Natural killer cell (primary cell): ENCODE measurements at regions not wholly inside any gene's neighbourhood (a gene's known extent, or its start where the extent isn't known, plus 50 kb on each side); places are given as distances from the start of the nearest gene placed in this dataset.

ENCODE experiments used
- ATAC-seq, 3 donors: fragments of 150-1000 bp in 2 of 3; fragments of 200-7000 bp in 1 of 3; cut with Tn5 transposase; 1 replicate in 1 of 3; 2 replicates in 2 of 3; pipeline ENCODE4 v1.10.0; 2021; ENCODE audit warnings: mild to moderate bottlenecking in 2 of 3, moderate library complexity in 2 of 3
- DNase-seq, 2 donors: peaks; one replicate each; pipeline versions ENCODE4 v3.0.0 to v3.0.0-alpha.2; 2013 to 2021; ENCODE audit warnings: mixed read lengths in 1 of 2
- H3K27ac ChIP-seq: one replicate; pipeline ENCODE4 v1.5.1; 2013; ENCODE audit warnings: mild to moderate bottlenecking, low read length
- H3K27me3 ChIP-seq: one replicate; pipeline ENCODE4 v1.6.1; 2013; ENCODE audit warnings: low read length; ENCODE audit not compliant: control insufficient read depth, insufficient read depth
- H3K36me3 ChIP-seq: one replicate; pipeline ENCODE4 v1.6.1; 2013; ENCODE audit warnings: low read length; ENCODE audit not compliant: control insufficient read depth, insufficient read depth
- H3K4me1 ChIP-seq: one replicate; pipeline ENCODE4 v1.6.1; 2013; ENCODE audit warnings: low read length; ENCODE audit not compliant: control insufficient read depth, insufficient read depth
- H3K4me3 ChIP-seq: one replicate; pipeline ENCODE4 v1.5.1; 2013; ENCODE audit warnings: low read length
- H3K9me3 ChIP-seq: one replicate; pipeline ENCODE4 v1.6.1; 2013; ENCODE audit warnings: low read length; ENCODE audit not compliant: control insufficient read depth, insufficient read depth
- H3K27ac Mint-ChIP-seq, 2 donors: one replicate each; pipeline ENCODE4 v1.8.0; 2022; ENCODE audit warnings: mild to moderate bottlenecking in 2 of 2, mixed read lengths in 2 of 2, moderate library complexity in 1 of 2
- H3K27me3 Mint-ChIP-seq, 2 donors: one replicate each; pipeline ENCODE4 v1.8.0; 2022; ENCODE audit warnings: low read depth in 2 of 2, mixed read lengths in 2 of 2
- H3K36me3 Mint-ChIP-seq: one replicate; pipeline ENCODE4 v1.8.0; 2022; ENCODE audit warnings: mixed read lengths
- H3K4me1 Mint-ChIP-seq, 2 donors: one replicate each; pipeline ENCODE4 v1.8.0; 2022; ENCODE audit warnings: mixed read lengths in 2 of 2
- H3K4me3 Mint-ChIP-seq: one replicate; pipeline ENCODE4 v1.8.0; 2022; ENCODE audit warnings: mild to moderate bottlenecking, moderate library complexity, mixed read lengths
- H3K9me3 Mint-ChIP-seq, 2 donors: one replicate each; pipeline ENCODE4 v1.8.0; 2022; ENCODE audit warnings: mixed read lengths in 2 of 2
- WGBS: methylation state at CpG from one replicate; pipeline ENCODE4 v1.1.7; 2013; ENCODE audit warnings: missing lambda C conversion rate; ENCODE audit not compliant: insufficient coverage; 5-methylcytosine and 5-hydroxymethylcytosine counted together
- intact Hi-C: fragments of 100-400 bp; cut with micrococcal nuclease; formaldehyde crosslinking; loops from one replicate; pipeline ENCODE4 v1.14.2; 2022
- TF ChIP-seq, protein P1 (sequence below): fragments of 200-600 bp; IDR thresholded peaks from one replicate; pipeline ENCODE4 v1.8.0; 2022; ENCODE audit warnings: antibody characterized with exemption

DNA sequence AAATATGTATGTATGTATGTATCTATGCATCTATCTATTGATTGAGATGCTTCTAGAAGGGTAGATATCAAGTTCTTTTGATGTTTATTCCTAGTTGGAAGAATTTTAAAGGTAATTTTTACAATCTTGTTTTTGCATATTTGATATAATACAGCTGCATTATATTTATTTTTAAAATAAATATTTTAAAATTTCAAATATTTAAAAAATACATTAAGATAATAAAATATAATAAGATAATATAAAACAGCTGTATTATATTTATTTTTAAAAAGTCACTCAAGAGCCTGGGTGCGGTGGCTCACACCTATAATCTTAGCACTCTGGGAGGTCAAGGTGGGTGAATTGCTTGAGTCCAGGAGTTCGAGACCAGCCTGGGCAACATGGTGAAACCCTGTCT is 92.5 kb downstream of the LIPG start:
- Mint-ChIP-seq H3K9me3 (no peaks in the 10 kb centered on the region), H3K4me3 (no peak overlapping the region), H3K27ac (no peak overlapping the region), H3K4me1 (peaks cover 0 to 13% of the 10 kb centered on the region in 2 donors), H3K27me3 (no peaks in the 10 kb centered on the region), H3K36me3 (no peaks in the 10 kb centered on the region)
- Histone ChIP-seq H3K4me3 (no peak overlapping the region), H3K27ac (no peak overlapping the region), H3K27me3 (no peaks in the 10 kb centered on the region), H3K4me1 (no peaks in the 10 kb centered on the region), H3K36me3 (no peaks in the 10 kb centered on the region), H3K9me3 (no peaks in the 10 kb centered on the region)
- TF ChIP-seq, protein P1, sequence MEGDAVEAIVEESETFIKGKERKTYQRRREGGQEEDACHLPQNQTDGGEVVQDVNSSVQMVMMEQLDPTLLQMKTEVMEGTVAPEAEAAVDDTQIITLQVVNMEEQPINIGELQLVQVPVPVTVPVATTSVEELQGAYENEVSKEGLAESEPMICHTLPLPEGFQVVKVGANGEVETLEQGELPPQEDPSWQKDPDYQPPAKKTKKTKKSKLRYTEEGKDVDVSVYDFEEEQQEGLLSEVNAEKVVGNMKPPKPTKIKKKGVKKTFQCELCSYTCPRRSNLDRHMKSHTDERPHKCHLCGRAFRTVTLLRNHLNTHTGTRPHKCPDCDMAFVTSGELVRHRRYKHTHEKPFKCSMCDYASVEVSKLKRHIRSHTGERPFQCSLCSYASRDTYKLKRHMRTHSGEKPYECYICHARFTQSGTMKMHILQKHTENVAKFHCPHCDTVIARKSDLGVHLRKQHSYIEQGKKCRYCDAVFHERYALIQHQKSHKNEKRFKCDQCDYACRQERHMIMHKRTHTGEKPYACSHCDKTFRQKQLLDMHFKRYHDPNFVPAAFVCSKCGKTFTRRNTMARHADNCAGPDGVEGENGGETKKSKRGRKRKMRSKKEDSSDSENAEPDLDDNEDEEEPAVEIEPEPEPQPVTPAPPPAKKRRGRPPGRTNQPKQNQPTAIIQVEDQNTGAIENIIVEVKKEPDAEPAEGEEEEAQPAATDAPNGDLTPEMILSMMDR = no peak
- intact Hi-C loops = no loop called here
- no peak for ATAC-seq
- WGBS = 83% methylated on average over 2 of the region's 2 CpGs
- no peak for DNase-seq

DNA sequence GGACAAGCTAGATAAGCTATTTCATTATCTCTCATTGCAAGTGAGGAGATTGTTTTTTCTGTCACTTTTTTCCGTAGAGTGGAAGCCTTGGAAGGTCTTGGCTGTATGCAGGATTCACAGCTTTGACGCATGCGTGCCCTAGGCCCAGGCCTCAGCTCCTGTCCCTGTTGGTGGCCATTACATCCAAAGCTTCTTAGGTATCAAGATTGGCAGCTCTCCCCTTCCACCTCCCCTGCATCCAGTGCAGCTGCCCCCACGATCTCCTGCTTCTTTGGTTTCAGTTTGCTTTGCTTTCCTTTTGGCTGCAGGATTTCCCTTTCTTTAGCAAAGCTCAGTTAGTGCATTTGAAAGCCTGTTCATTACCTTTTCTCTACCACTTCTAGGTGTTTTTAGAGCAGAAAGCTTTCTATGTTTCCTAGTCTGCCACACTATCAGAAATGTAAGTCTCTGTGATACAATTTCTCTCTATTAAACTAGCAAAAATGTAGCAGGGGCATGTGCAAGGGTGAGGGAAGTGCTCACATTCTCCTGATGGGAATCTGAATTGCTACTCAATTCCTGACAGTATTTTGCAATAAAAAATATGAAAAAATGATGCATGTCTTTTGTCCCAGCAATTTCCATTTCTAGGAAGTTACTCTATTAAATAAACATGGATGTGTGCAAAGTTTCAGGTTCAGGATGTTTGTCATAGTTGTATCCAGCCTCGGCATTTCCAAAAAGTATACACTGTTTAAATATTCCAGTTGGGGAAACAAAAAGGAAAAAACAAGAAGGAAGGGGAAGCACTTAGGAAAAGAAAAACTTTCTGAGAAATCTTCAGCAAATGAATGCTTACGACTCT is 91.2 kb downstream of the LIPG start:
- H3K27ac Mint-ChIP-seq = no peak overlapping the region
- H3K27ac ChIP-seq = no peak overlapping the region
- DNase-seq = no peak
- TF ChIP-seq, protein P1 = no peak
- ATAC-seq = no peak
- intact Hi-C loops = no loop called here
- no peaks in the 10 kb centered on the region for H3K4me1 ChIP-seq
- H3K4me3 ChIP-seq = no peak overlapping the region
- H3K4me3 Mint-ChIP-seq = no peak overlapping the region
- no peaks in the 10 kb centered on the region for H3K36me3 ChIP-seq
- peaks cover 0 to 13% of the 10 kb centered on the region in 2 donors for H3K4me1 Mint-ChIP-seq
- WGBS = 76% methylated on average over 5 of the region's 6 CpGs
- no peaks in the 10 kb centered on the region for H3K9me3 Mint-ChIP-seq
- no peaks in the 10 kb centered on the region for H3K36me3 Mint-ChIP-seq
- H3K27me3 ChIP-seq = no peaks in the 10 kb centered on the region
- H3K27me3 Mint-ChIP-seq = no peaks in the 10 kb centered on the region
- no peaks in the 10 kb centered on the region for H3K9me3 ChIP-seq

DNA sequence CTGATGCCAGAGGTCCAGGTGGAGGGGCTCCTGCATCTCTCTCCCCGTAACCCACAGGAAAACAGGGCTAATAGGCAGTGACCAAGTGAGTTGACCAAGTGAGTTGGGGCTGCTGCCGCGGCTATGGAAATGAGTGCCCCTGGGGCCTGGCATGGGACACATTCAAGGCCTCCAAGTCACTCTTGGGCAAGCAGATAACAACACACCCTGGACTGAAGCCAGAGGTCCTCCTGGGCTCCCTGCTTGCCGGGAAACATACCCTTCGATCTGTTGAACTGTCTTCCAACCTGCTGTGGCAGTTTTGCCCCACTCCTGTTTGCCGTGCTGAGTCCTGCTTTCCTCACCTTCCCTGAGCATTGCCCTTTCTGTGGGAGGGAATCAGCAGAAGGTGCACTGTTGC is 89.2 kb downstream of the LIPG start:
- peaks cover 0 to 9% of the 10 kb centered on the region in 2 donors for H3K4me1 Mint-ChIP-seq
- no peak overlapping the region for H3K4me3 ChIP-seq
- intact Hi-C loops = no loop called here
- H3K4me1 ChIP-seq = no peaks in the 10 kb centered on the region
- DNase-seq = no peak
- no peaks in the 10 kb centered on the region for H3K9me3 ChIP-seq
- WGBS = 94% methylated on average over 6 of the region's 6 CpGs
- TF ChIP-seq, protein P1 = no peak
- H3K9me3 Mint-ChIP-seq = no peaks in the 10 kb centered on the region
- no peaks in the 10 kb centered on the region for H3K27me3 ChIP-seq
- no peaks in the 10 kb centered on the region for H3K27me3 Mint-ChIP-seq
- no peak overlapping the region for H3K27ac Mint-ChIP-seq
- no peak overlapping the region for H3K27ac ChIP-seq
- H3K36me3 ChIP-seq = no peaks in the 10 kb centered on the region
- no peaks in the 10 kb centered on the region for H3K36me3 Mint-ChIP-seq
- no peak for ATAC-seq
- H3K4me3 Mint-ChIP-seq = no peak overlapping the region

DNA sequence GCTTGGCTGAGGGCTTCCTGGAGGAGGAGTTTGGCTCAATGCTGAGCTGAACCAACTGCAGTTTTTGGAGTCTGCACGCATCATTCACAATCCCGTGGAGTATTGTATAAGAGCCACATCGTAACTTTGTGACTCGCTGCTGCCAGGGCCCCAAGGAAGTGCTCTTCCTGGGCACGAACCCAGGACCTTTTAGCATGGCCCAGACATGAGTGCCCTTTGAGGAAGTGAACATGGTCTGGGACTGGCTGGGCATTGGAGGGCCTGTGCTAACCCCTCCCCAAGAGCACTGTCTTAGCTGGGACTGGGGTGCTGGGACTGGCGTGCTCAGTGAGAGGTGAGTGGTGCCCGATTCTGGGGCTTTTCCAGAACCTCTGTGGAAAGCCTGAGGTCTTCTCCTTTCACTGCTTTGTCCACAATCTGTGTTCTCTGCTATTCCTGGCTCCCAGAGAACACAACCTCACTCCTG is 88.6 kb downstream of the LIPG start:
- Histone ChIP-seq H3K27ac (no peak overlapping the region), H3K36me3 (no peaks in the 10 kb centered on the region), H3K9me3 (no peaks in the 10 kb centered on the region), H3K4me3 (no peak overlapping the region), H3K27me3 (no peaks in the 10 kb centered on the region), H3K4me1 (no peaks in the 10 kb centered on the region)
- TF ChIP-seq, protein P1 = no peak
- DNase-seq (no peak), ATAC-seq (no peak)
- Mint-ChIP-seq H3K27ac (no peak overlapping the region), H3K27me3 (no peaks in the 10 kb centered on the region), H3K9me3 (no peaks in the 10 kb centered on the region), H3K36me3 (no peaks in the 10 kb centered on the region), H3K4me1 (peaks cover 0 to 6% of the 10 kb centered on the region in 2 donors), H3K4me3 (no peak overlapping the region)
- intact Hi-C loops = no loop called here
- 90% methylated on average over 7 of the region's 7 CpGs for WGBS
